WTC11 (cell line): ENCODE measurements at regions not wholly inside any gene's neighbourhood (a gene's known extent, or its start where the extent isn't known, plus 50 kb on each side); places are given as distances from the start of the nearest gene placed in this dataset.

Source experiments
- ATAC-seq: fragments of 200-7000 bp; cut with Tn5 transposase; 2 replicates; pipeline ENCODE4 v1.10.0; 2021; ENCODE audit warnings: mild to moderate bottlenecking, moderate library complexity
- CTCF ChIA-PET: fragments of 300-600 bp; sonication (Branson Sonifier 250); formaldehyde crosslinking; loops from one replicate; lab custom pipeline; 2021; ENCODE audit warnings: antibody characterized with exemption; lab: Charles Lee
- POLR2A ChIA-PET: fragments of 350-600 bp; sonication (Branson Sonifier 250); formaldehyde crosslinking; loops from one replicate; lab custom pipeline; 2021; ENCODE audit warnings: antibody characterized with exemption; lab: Charles Lee
- DNase-seq: peaks from one replicate; pipeline ENCODE4 v3.0.0; 2021; ENCODE audit warnings: low spot score
- H3K27ac Mint-ChIP-seq: 2 replicates; pipeline ENCODE4 v1.8.0; 2021; ENCODE audit warnings: mixed read lengths
- H3K27me3 Mint-ChIP-seq: 2 replicates; pipeline ENCODE4 v1.8.0; 2021; ENCODE audit warnings: low read depth, mild to moderate bottlenecking, moderate library complexity, mixed read lengths
- H3K36me3 Mint-ChIP-seq: 2 replicates; pipeline ENCODE4 v1.8.0; 2021; ENCODE audit warnings: mixed read lengths
- H3K4me1 Mint-ChIP-seq: 2 replicates; pipeline ENCODE4 v1.8.0; 2022; ENCODE audit warnings: mixed read lengths
- H3K4me3 Mint-ChIP-seq: 2 replicates; pipeline ENCODE4 v1.8.0; 2021; ENCODE audit warnings: mild to moderate bottlenecking, moderate library complexity, mixed read lengths
- H3K9me3 Mint-ChIP-seq: 2 replicates; pipeline ENCODE4 v1.8.0; 2021; ENCODE audit warnings: mixed read lengths
- ATF1 ChIP-seq: sonication (generic); formaldehyde crosslinking; IDR thresholded peaks from 2 replicates; pipeline ENCODE4 v1.8.1; 2023; ENCODE audit warnings: mild to moderate bottlenecking, moderate library complexity, missing genetic modification reagents
- CTCF ChIP-seq: fragments of 200-600 bp; IDR thresholded peaks from 2 replicates; pipeline ENCODE4 v1.8.0; 2022; ENCODE audit warnings: antibody characterized with exemption
- E2F1 ChIP-seq: sonication (generic); formaldehyde crosslinking; IDR thresholded peaks from 2 replicates; pipeline ENCODE4 v1.8.0; 2022; ENCODE audit warnings: mild to moderate bottlenecking, missing genetic modification reagents
- E2F5 ChIP-seq: sonication (generic); formaldehyde crosslinking; IDR thresholded peaks from 2 replicates; pipeline ENCODE4 v1.8.1; 2022; ENCODE audit warnings: mild to moderate bottlenecking, moderate library complexity, missing genetic modification reagents
- ESRRA ChIP-seq: sonication (generic); formaldehyde crosslinking; IDR thresholded peaks from 2 replicates; pipeline ENCODE4 v1.8.1; 2022; ENCODE audit warnings: mild to moderate bottlenecking, missing genetic modification reagents, borderline replicate concordance
- FOXP1 ChIP-seq: sonication (generic); formaldehyde crosslinking; IDR thresholded peaks from 2 replicates; pipeline ENCODE4 v1.8.0; 2022; ENCODE audit warnings: missing genetic modification reagents, mild to moderate bottlenecking, moderate library complexity, borderline replicate concordance
- FOXP4 ChIP-seq: sonication (generic); formaldehyde crosslinking; IDR thresholded peaks from 2 replicates; pipeline ENCODE4 v1.8.0; 2022; ENCODE audit warnings: mild to moderate bottlenecking, missing genetic modification reagents
- HMGXB4 ChIP-seq: sonication (generic); formaldehyde crosslinking; IDR thresholded peaks from 2 replicates; pipeline ENCODE4 v1.8.1; 2023; ENCODE audit warnings: mild to moderate bottlenecking, moderate library complexity, missing genetic modification reagents
- NFE2L1 ChIP-seq: sonication (generic); formaldehyde crosslinking; IDR thresholded peaks from 2 replicates; pipeline ENCODE4 v1.8.1; 2023; ENCODE audit warnings: missing genetic modification reagents
- PREB ChIP-seq: sonication (generic); formaldehyde crosslinking; IDR thresholded peaks from 2 replicates; pipeline ENCODE4 v1.8.1; 2022; ENCODE audit warnings: mild to moderate bottlenecking, missing genetic modification reagents, moderate library complexity, borderline replicate concordance
- RELA ChIP-seq: sonication (generic); formaldehyde crosslinking; IDR thresholded peaks from 2 replicates; pipeline ENCODE4 v1.8.1; 2022; ENCODE audit warnings: missing genetic modification reagents, mild to moderate bottlenecking, borderline replicate concordance
- SMAD3 ChIP-seq: sonication (generic); formaldehyde crosslinking; IDR thresholded peaks from 2 replicates; pipeline ENCODE4 v1.8.0; 2022; ENCODE audit warnings: missing genetic modification reagents, mild to moderate bottlenecking, borderline replicate concordance
- TCF7 ChIP-seq: sonication (generic); formaldehyde crosslinking; IDR thresholded peaks from 2 replicates; pipeline ENCODE4 v1.8.0; 2022; ENCODE audit warnings: mild to moderate bottlenecking, low read depth, missing genetic modification reagents, moderate library complexity
- ZMAT4 ChIP-seq: fragments of 250-450 bp; sonication (Bioruptor Pico); IDR thresholded peaks from 2 replicates; pipeline ENCODE4 v1.9.0; 2021; ENCODE audit warnings: mild to moderate bottlenecking
- ZNF263 ChIP-seq: sonication (generic); formaldehyde crosslinking; IDR thresholded peaks from 2 replicates; pipeline ENCODE4 v1.8.1; 2022; ENCODE audit warnings: low read depth, mild to moderate bottlenecking, moderate library complexity, missing genetic modification reagents
- ZNF317 ChIP-seq: sonication (generic); formaldehyde crosslinking; IDR thresholded peaks from 2 replicates; pipeline ENCODE4 v1.8.1; 2023; ENCODE audit warnings: low read depth, mild to moderate bottlenecking, moderate library complexity, missing genetic modification reagents, borderline replicate concordance
- ZNF416 ChIP-seq: fragments of 250-450 bp; sonication (Bioruptor Pico); IDR thresholded peaks from 2 replicates; pipeline ENCODE4 v1.9.0; 2021; ENCODE audit warnings: mild to moderate bottlenecking, inconsistent platforms
- ZNF671 ChIP-seq: fragments of 250-450 bp; sonication (Bioruptor Pico); IDR thresholded peaks from 2 replicates; pipeline ENCODE4 v1.8.0; 2021; ENCODE audit warnings: mild to moderate bottlenecking
- ZSCAN18 ChIP-seq: fragments of 250-450 bp; sonication (Bioruptor Pico); IDR thresholded peaks from 2 replicates; pipeline ENCODE4 v2.1.2; 2022; ENCODE audit warnings: mild to moderate bottlenecking, moderate library complexity

GRCh38 chr13:82118589-82118988 is 1763.7 kb downstream of the SLITRK1 start (continued):
- TF ChIP-seq E2F5 (CRISPR knock-in tag): no peak
- TF ChIP-seq, all 79 proteins: peak for 0

- CTCF ChIA-PET: no interaction called here
- no peaks in the 10 kb centered on the region; the same call in 1 of the 2 replicates for H3K9me3 Mint-ChIP-seq
These were observed 1765.8 kb downstream of the SLITRK1 start for GRCh38 chr13:82116422-82116989.

More at GRCh38 chr13:82116422-82116989, 1765.8 kb downstream of the SLITRK1 start:
- Mint-ChIP-seq H3K4me1 (no peaks in the 10 kb centered on the region), H3K27me3 (no peaks in the 10 kb centered on the region), H3K36me3 (no peaks in the 10 kb centered on the region), H3K4me3 (no peak overlapping the region), H3K27ac (no peak overlapping the region)
- DNase-seq: no peak
- ATAC-seq: no peak
- TF ChIP-seq FOXP1 (CRISPR knock-in tag) (no peak), ZSCAN18 (no peak), HMGXB4 (CRISPR knock-in tag) (no peak), FOXP4 (no peak), ZNF416 (no peak), RELA (CRISPR knock-in tag) (no peak), NFE2L1 (CRISPR knock-in tag) (no peak), PREB (no peak), TCF7 (CRISPR knock-in tag) (no peak), ESRRA (CRISPR knock-in tag) (no peak), ZMAT4 (no peak), CTCF (no peak), ZNF671 (CRISPR knock-in tag) (no peak), SMAD3 (no peak), ZNF317 (CRISPR knock-in tag) (no peak), E2F1 (CRISPR knock-in tag) (no peak), ATF1 (CRISPR knock-in tag) (no peak), ZNF263 (CRISPR knock-in tag) (no peak)
- POLR2A ChIA-PET: no interaction called here
